Breast epithelium (tissue), 3 donors: ENCODE measurements at regions not wholly inside any gene's neighbourhood (a gene's known extent, or its start where the extent isn't known, plus 50 kb on each side); places are given as distances from the start of the nearest gene placed in this dataset.

ENCODE experiments used
- CTCF ChIP-seq, 3 donors: fragments of 450-650 bp; IDR thresholded peaks; one replicate each; pipeline ENCODE4 v1.5.1; 2016 to 2017; ENCODE audit warnings: antibody characterized with exemption in 3 of 3, mild to moderate bottlenecking in 3 of 3, moderate library complexity in 3 of 3
- POLR2A ChIP-seq: fragments of 450-650 bp; IDR thresholded peaks from one replicate; pipeline ENCODE4 v1.6.1; 2016; ENCODE audit warnings: antibody characterized with exemption, mild to moderate bottlenecking, moderate library complexity

GRCh38 chr6:3650076-3650958 lies 101.2 kb downstream of the PXDC1 start:
- TF ChIP-seq CTCF (IDR thresholded peaks at IDR 0.05) = no peak
- TF ChIP-seq POLR2A = no peak
